Neural cell (in vitro differentiated cells): ENCODE measurements at regions not wholly inside any gene's neighbourhood (a gene's known extent, or its start where the extent isn't known, plus 50 kb on each side); places are given as distances from the start of the nearest gene placed in this dataset.

ENCODE experiments used
- H2AFZ ChIP-seq: fragments of 200-600, 300-800 bp; sonication (generic), shearing (Covaris generic); 2 replicates; pipeline ENCODE4 v1.6.0; 2014; ENCODE audit warnings: low read depth, mild to moderate bottlenecking, antibody characterized with exemption, low read length, moderate library complexity
- H3F3A ChIP-seq: fragments of 200-600 bp; shearing (Covaris generic); 2 replicates; pipeline ENCODE4 v1.6.1; 2016; ENCODE audit warnings: mild to moderate bottlenecking, moderate library complexity, mixed read lengths, antibody characterized with exemption, low read length; ENCODE audit not compliant: insufficient read depth, poor library complexity, severe bottlenecking
- H3K27ac ChIP-seq: fragments of 200-600, 300-800 bp; sonication (generic), shearing (Covaris generic); 2 replicates; pipeline ENCODE4 v1.5.1; 2014; ENCODE audit warnings: mild to moderate bottlenecking, low read length, moderate library complexity
- H3K27me3 ChIP-seq: fragments of 300-800, 200-600 bp; sonication (generic), shearing (Covaris generic); 2 replicates; pipeline ENCODE4 v1.6.0; 2014; ENCODE audit warnings: mild to moderate bottlenecking, low read depth, low read length, moderate library complexity; ENCODE audit not compliant: insufficient read depth
- H3K36me3 ChIP-seq: fragments of 300-800, 200-600 bp; sonication (generic), shearing (Covaris generic); 2 replicates; pipeline ENCODE4 v1.5.1; 2014; ENCODE audit warnings: mild to moderate bottlenecking, antibody characterized with exemption, low read length, moderate library complexity; ENCODE audit not compliant: insufficient read depth
- H3K4me2 ChIP-seq: fragments of 300-800, 200-600 bp; sonication (generic), shearing (Covaris generic); 2 replicates; pipeline ENCODE4 v1.6.0; 2014; ENCODE audit warnings: mild to moderate bottlenecking, low read length
- H3K4me3 ChIP-seq: fragments of 300-800, 200-600 bp; sonication (generic), shearing (Covaris generic); 2 replicates; pipeline ENCODE4 v1.5.1; 2014; ENCODE audit warnings: mild to moderate bottlenecking, low read length, moderate library complexity
- H3K79me2 ChIP-seq: fragments of 200-600 bp; shearing (Covaris generic); replicated peaks from 2 replicates; pipeline ENCODE4 v1.6.0; 2014; ENCODE audit warnings: mild to moderate bottlenecking, low read length, moderate library complexity; ENCODE audit not compliant: insufficient read depth
- H3K9ac ChIP-seq: fragments of 300-800, 200-600 bp; sonication (generic), shearing (Covaris generic); 2 replicates; pipeline ENCODE4 v1.6.1; 2016; ENCODE audit warnings: mild to moderate bottlenecking, low read length, mixed read lengths
- H3K9me2 ChIP-seq: fragments of 200-600 bp; shearing (Covaris generic); 2 replicates; pipeline ENCODE4 v1.6.1; 2016; ENCODE audit warnings: mild to moderate bottlenecking, low read length, mixed read lengths; ENCODE audit not compliant: insufficient read depth
- H3K9me3 ChIP-seq: fragments of 200-600, 300-800 bp; sonication (generic), shearing (Covaris generic); 2 replicates; pipeline ENCODE4 v1.6.1; 2016; ENCODE audit warnings: mild to moderate bottlenecking, mixed run types, low read length, moderate library complexity, mixed read lengths
- H4K20me1 ChIP-seq: fragments of 200-600 bp; shearing (Covaris generic); 2 replicates; pipeline ENCODE4 v1.6.1; 2016; ENCODE audit warnings: mild to moderate bottlenecking, mixed run types; ENCODE audit not compliant: insufficient read depth
- CTCF ChIP-seq: fragments of 450-650 bp; IDR thresholded peaks from 2 replicates; pipeline ENCODE4 v1.5.1; 2014; ENCODE audit warnings: antibody characterized with exemption, mild to moderate bottlenecking, moderate library complexity; ENCODE audit not compliant: poor library complexity, severe bottlenecking
- EP300 ChIP-seq: fragments of 450-650 bp; conservative IDR thresholded peaks from 2 replicates; pipeline ENCODE4 v1.6.1; 2014; ENCODE audit warnings: antibody characterized with exemption, mild to moderate bottlenecking, moderate library complexity; ENCODE audit not compliant: poor library complexity, severe bottlenecking
- EZH2 ChIP-seq: fragments of 200-600, 300-800 bp; shearing (Covaris generic), sonication (generic); IDR thresholded peaks from 2 replicates; pipeline ENCODE4 v1.6.1; 2014; ENCODE audit warnings: antibody characterized with exemption, low read length, borderline replicate concordance, mild to moderate bottlenecking; ENCODE audit not compliant: insufficient read depth, poor library complexity, severe bottlenecking
- MXI1 ChIP-seq: fragments of 450-650 bp; conservative IDR thresholded peaks from 2 replicates; pipeline ENCODE4 v1.6.1; 2014; ENCODE audit warnings: antibody characterized with exemption, mild to moderate bottlenecking; ENCODE audit not compliant: poor library complexity, severe bottlenecking
- POLR2AphosphoS5 ChIP-seq: IDR thresholded peaks from 2 replicates; pipeline ENCODE4 v1.6.1; 2012
- RAD21 ChIP-seq: fragments of 450-650 bp; conservative IDR thresholded peaks from 2 replicates; pipeline ENCODE4 v1.6.1; 2014; ENCODE audit warnings: antibody characterized with exemption, mild to moderate bottlenecking, moderate library complexity
- REST ChIP-seq: IDR thresholded peaks from 2 replicates; pipeline ENCODE4 v1.6.1; 2012; ENCODE audit warnings: borderline replicate concordance
- SMC3 ChIP-seq: fragments of 450-650 bp; conservative IDR thresholded peaks from 2 replicates; pipeline ENCODE4 v1.6.1; 2014; ENCODE audit warnings: antibody characterized with exemption, mild to moderate bottlenecking, moderate library complexity; ENCODE audit not compliant: poor library complexity
- TAF1 ChIP-seq: IDR thresholded peaks from 2 replicates; pipeline ENCODE4 v1.6.1; 2012; ENCODE audit warnings: low read depth

- Histone ChIP-seq H4K20me1 (no peaks in the 10 kb centered on the region), H3K9me2 (no peaks in the 10 kb centered on the region), H3K9me3 (no peaks in the 10 kb centered on the region), H3K4me3 (no peak overlapping the region), H2AFZ (no peak overlapping the region), H3K9ac (no peak overlapping the region), H3K79me2 (no peaks in the 10 kb centered on the region), H3K27me3 (no peaks in the 10 kb centered on the region), H3K4me2 (no peak overlapping the region), H3K36me3 (no peaks in the 10 kb centered on the region), H3F3A (no peaks in the 10 kb centered on the region), H3K27ac (no peak overlapping the region)
- TF ChIP-seq EP300 (no peak), EZH2 (no peak), POLR2AphosphoS5 (no peak), MXI1 (no peak)
Measured at GRCh38 chr1:215418876-215419447, 148.1 kb upstream of the KCTD3 start.

- Histone ChIP-seq H3K4me3 (no peak overlapping the region), H3K27ac (no peak overlapping the region), H3F3A (no peaks in the 10 kb centered on the region), H3K27me3 (no peaks in the 10 kb centered on the region), H3K79me2 (no peaks in the 10 kb centered on the region), H3K9me3 (no peaks in the 10 kb centered on the region), H3K9me2 (no peaks in the 10 kb centered on the region), H4K20me1 (no peaks in the 10 kb centered on the region), H2AFZ (no peak overlapping the region), H3K36me3 (no peaks in the 10 kb centered on the region), H3K4me2 (no peak overlapping the region), H3K9ac (no peak overlapping the region)
- no peak for TF ChIP-seq CTCF
- TF ChIP-seq MXI1: no peak
Measured at GRCh38 chr1:215421744-215422143, 145.4 kb upstream of the KCTD3 start.

DNA sequence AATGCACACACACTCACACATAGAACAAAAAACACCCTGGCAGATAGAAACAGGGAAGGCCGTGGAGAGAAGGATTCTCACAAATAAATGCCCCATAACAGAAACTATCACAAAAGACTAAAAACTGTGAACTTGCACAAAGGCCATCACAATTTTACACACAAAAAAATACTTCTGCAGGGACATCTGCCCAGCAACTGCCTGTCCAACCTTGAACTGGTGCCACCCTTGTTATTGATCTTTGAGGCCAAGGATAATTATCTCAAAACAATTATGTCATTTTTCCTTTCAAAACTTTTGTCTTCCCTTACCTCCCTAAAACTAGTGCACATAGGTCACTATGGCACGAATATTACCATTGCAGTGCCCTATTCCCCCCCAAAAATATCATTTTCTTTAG is 143.8 kb upstream of the KCTD3 start:
- Histone ChIP-seq H3K27ac (no peak overlapping the region), H3K79me2 (no peaks in the 10 kb centered on the region), H3K9me2 (no peaks in the 10 kb centered on the region), H3F3A (no peaks in the 10 kb centered on the region), H3K9me3 (no peaks in the 10 kb centered on the region), H3K4me2 (no peak overlapping the region), H3K36me3 (no peaks in the 10 kb centered on the region), H3K9ac (no peak overlapping the region), H3K27me3 (no peaks in the 10 kb centered on the region), H3K4me3 (no peak overlapping the region), H2AFZ (no peak overlapping the region), H4K20me1 (no peaks in the 10 kb centered on the region)
- TF ChIP-seq TAF1 (no peak), REST (no peak), CTCF (no peak), EZH2 (no peak), RAD21 (no peak), POLR2AphosphoS5 (no peak), SMC3 (no peak), EP300 (no peak), MXI1 (no peak)
